Kidney epithelial cell (primary cell): ENCODE measurements at regions not wholly inside any gene's neighbourhood (a gene's known extent, or its start where the extent isn't known, plus 50 kb on each side); places are given as distances from the start of the nearest gene placed in this dataset.

Source experiments
- DNase-seq: peaks from one replicate; pipeline ENCODE4 v3.0.0-alpha.2; 2010; ENCODE audit warnings: low read depth
- H3K27me3 ChIP-seq: 2 replicates; pipeline ENCODE4 v1.6.0; 2011; ENCODE audit warnings: low read length; ENCODE audit not compliant: control insufficient read depth, insufficient read depth
- H3K36me3 ChIP-seq: 2 replicates; pipeline ENCODE4 v1.5.1; 2011; ENCODE audit warnings: low read length; ENCODE audit not compliant: control insufficient read depth, insufficient read depth
- H3K4me3 ChIP-seq: 2 replicates; pipeline ENCODE4 v1.5.1; 2011; ENCODE audit warnings: low read depth, mild to moderate bottlenecking, control low read depth, low read length
- CTCF ChIP-seq: IDR thresholded peaks from 2 replicates; pipeline ENCODE4 v1.5.1; 2011; ENCODE audit warnings: mild to moderate bottlenecking, moderate library complexity, low read length, control low read depth, inconsistent platforms; ENCODE audit not compliant: insufficient read depth, poor library complexity, severe bottlenecking

- Histone ChIP-seq H3K36me3 (no peaks in the 10 kb centered on the region), H3K27me3 (no peaks in the 10 kb centered on the region), H3K4me3 (no peak overlapping the region)
- TF ChIP-seq CTCF: no peak
- no peak for DNase-seq
These were observed 229.3 kb downstream of the GPR37 start for GRCh38 chr7:124536156-124536762.

- TF ChIP-seq CTCF: no peak
- no peaks in the 10 kb centered on the region for H3K27me3 ChIP-seq
- no peak overlapping the region for H3K4me3 ChIP-seq
- no peak for DNase-seq
- no peaks in the 10 kb centered on the region for H3K36me3 ChIP-seq
These were observed 233.4 kb downstream of the GPR37 start for GRCh38 chr7:124532166-124532565.

- TF ChIP-seq CTCF: no peak
- no peak overlapping the region for H3K4me3 ChIP-seq
- no peaks in the 10 kb centered on the region for H3K36me3 ChIP-seq
- no peak for DNase-seq
- H3K27me3 ChIP-seq: no peaks in the 10 kb centered on the region
These were observed 248.7 kb downstream of the GPR37 start for GRCh38 chr7:124516911-124517310.

- Histone ChIP-seq H3K36me3 (no peaks in the 10 kb centered on the region), H3K27me3 (no peaks in the 10 kb centered on the region), H3K4me3 (no peak overlapping the region)
- no peak for DNase-seq
- no peak for TF ChIP-seq CTCF
These were observed 250.3 kb downstream of the GPR37 start for GRCh38 chr7:124515106-124515830.

GRCh38 chr7:124514471-124514870 is 251.1 kb downstream of the GPR37 start:
- Histone ChIP-seq H3K36me3 (no peaks in the 10 kb centered on the region), H3K27me3 (no peaks in the 10 kb centered on the region), H3K4me3 (no peak overlapping the region)
- TF ChIP-seq CTCF: no peak
- no peak for DNase-seq

GRCh38 chr7:124497176-124497575 is 268.4 kb downstream of the GPR37 start:
- H3K36me3 ChIP-seq: no peaks in the 10 kb centered on the region
- no peaks in the 10 kb centered on the region for H3K27me3 ChIP-seq
- TF ChIP-seq CTCF: no peak
- no peak overlapping the region for H3K4me3 ChIP-seq
- no peak for DNase-seq
